HepG2 (cell line): ENCODE measurements at regions not wholly inside any gene's neighbourhood (a gene's known extent, or its start where the extent isn't known, plus 50 kb on each side); places are given as distances from the start of the nearest gene placed in this dataset.

ENCODE experiments used
- CENPX ChIP-seq: sonication (generic); formaldehyde crosslinking; IDR thresholded peaks from 2 replicates; pipeline ENCODE4 v1.9.0; 2021; ENCODE audit warnings: mild to moderate bottlenecking, missing genetic modification reagents, moderate library complexity
- CTCF ChIP-seq: sonication (generic); formaldehyde crosslinking; IDR thresholded peaks from 2 replicates; pipeline ENCODE4 v1.5.0; 2020; ENCODE audit warnings: mild to moderate bottlenecking, missing genetic modification reagents, moderate library complexity
- GABPA ChIP-seq, 2 experiments: IDR thresholded peaks; 2 replicates each; pipeline ENCODE4 v1.6.1; 2011 to 2016; ENCODE audit warnings: low read depth in 2 of 2, low read length in 1 of 2, missing biosample characterization in 1 of 2, missing genetic modification characterization in 1 of 2
- HCFC1 ChIP-seq: fragments of 150-350 bp; IDR thresholded peaks from 2 replicates; pipeline ENCODE4 v1.6.1; 2014; ENCODE audit warnings: low read depth, low read length
- HOXA5 ChIP-seq: sonication (generic); formaldehyde crosslinking; IDR thresholded peaks from 2 replicates; pipeline ENCODE4 v1.4.0; 2020; ENCODE audit warnings: missing genetic modification reagents
- MBNL3 ChIP-seq: fragments of 250-450 bp; sonication (Bioruptor Pico); conservative IDR thresholded peaks from 2 replicates; pipeline ENCODE4 v1.8.0; 2022; ENCODE audit warnings: mild to moderate bottlenecking, inconsistent platforms
- NFE2 ChIP-seq: sonication (generic); formaldehyde crosslinking; IDR thresholded peaks from 2 replicates; pipeline ENCODE4 v1.4.0; 2020; ENCODE audit warnings: missing genetic modification reagents
- SKIL ChIP-seq: sonication (generic); formaldehyde crosslinking; IDR thresholded peaks from 2 replicates; pipeline ENCODE4 v1.8.0; 2022; ENCODE audit warnings: missing genetic modification reagents, mild to moderate bottlenecking, moderate library complexity, borderline replicate concordance
- TP53 ChIP-seq: sonication (generic); formaldehyde crosslinking; conservative IDR thresholded peaks from 2 replicates; pipeline ENCODE4 v1.4.0; 2020; ENCODE audit warnings: missing genetic modification reagents
- ZNF205 ChIP-seq: IDR thresholded peaks from 2 replicates; pipeline ENCODE4 v1.6.1; 2018; ENCODE audit warnings: missing biosample characterization, missing genetic modification reagents
- ZNF317 ChIP-seq: sonication (generic); formaldehyde crosslinking; IDR thresholded peaks from 2 replicates; pipeline ENCODE4 v1.5.0; 2020; ENCODE audit warnings: mild to moderate bottlenecking, missing genetic modification reagents

- TF ChIP-seq GABPA (IDR thresholded peaks at IDR 0.05; ENCODE audit: low read depth, low read length) (no peak), GABPA (CRISPR knock-in tag; IDR thresholded peaks at IDR 0.05; ENCODE audit: low read depth) (no peak), CTCF (CRISPR knock-in tag) (no peak), NFE2 (no peak), HOXA5 (CRISPR knock-in tag) (no peak), SKIL (CRISPR knock-in tag) (no peak), ZNF205 (CRISPR knock-in tag) (no peak), TP53 (CRISPR knock-in tag) (no peak), HCFC1 (no peak), MBNL3 (CRISPR knock-in tag) (no peak), ZNF317 (no peak), CENPX (CRISPR knock-in tag) (no peak)
Observed at GRCh38 chrX:121598356-121598755, 550.9 kb downstream of the GLUD2 start.
